ENCODE measurements at regions not wholly inside any gene's neighbourhood (a gene's known extent, or its start where the extent isn't known, plus 50 kb on each side); places are given as distances from the start of the nearest gene placed in this dataset.
A peak's percentile ranks its signal among the peaks of the same experiment; 100 is the strongest.

GRCh38 chr7:155211761-155212160 is 85.9 kb upstream of the INSIG1 start:
- Histone ChIP-seq H3K4me3 (no peak overlapping the region), H3K4me1 (ENCODE audit: low read depth) (peaks cover 3% of the 10 kb centered on the region), H3K36me3 (ENCODE audit: low read depth) (no peaks in the 10 kb centered on the region), H3K9me3 (no peaks in the 10 kb centered on the region)
- intact Hi-C loops (cut with DNase I, micrococcal nuclease), result no loop called here
- TF ChIP-seq CTCF (IDR thresholded peaks at IDR 0.05), result no peak
- no peak for ATAC-seq
- no peak for DNase-seq

GRCh38 chr7:155212301-155213015 is 85.2 kb upstream of the INSIG1 start:
- no peak for DNase-seq
- Histone ChIP-seq H3K4me3 (no peak overlapping the region), H3K36me3 (ENCODE audit: low read depth) (no peaks in the 10 kb centered on the region), H3K9me3 (no peaks in the 10 kb centered on the region), H3K4me1 (ENCODE audit: low read depth) (peaks cover 3% of the 10 kb centered on the region)
- ATAC-seq, result no peak
- TF ChIP-seq CTCF (IDR thresholded peaks at IDR 0.05), result no peak
- intact Hi-C loops (cut with DNase I, micrococcal nuclease), result no loop called here

GRCh38 chr7:155213385-155213784 is 84.3 kb upstream of the INSIG1 start:
- H3K9me3 ChIP-seq, result no peaks in the 10 kb centered on the region
- no peak for TF ChIP-seq CTCF (IDR thresholded peaks at IDR 0.05)
- no peak for DNase-seq

GRCh38 chr7:155213955-155214740 is 83.5 kb upstream of the INSIG1 start:
- H3K9me3 ChIP-seq, result no peaks in the 10 kb centered on the region
- DNase-seq (peak in 1 of 3 donors; percentile 45), ATAC-seq (peak; percentile 74)
- no peak overlapping the region for H3K4me3 ChIP-seq
- H3K36me3 ChIP-seq (ENCODE audit: low read depth), result no peaks in the 10 kb centered on the region
- intact Hi-C loops (cut with DNase I, micrococcal nuclease), result no loop called here
- TF ChIP-seq CTCF (IDR thresholded peaks at IDR 0.05), result no peak
- peaks cover 3% of the 10 kb centered on the region for H3K4me1 ChIP-seq (ENCODE audit: low read depth)

More at GRCh38 chr7:155213385-155213784, 84.3 kb upstream of the INSIG1 start:
- H3K4me1 ChIP-seq (ENCODE audit: low read depth), result peaks cover 3% of the 10 kb centered on the region
- H3K36me3 ChIP-seq (ENCODE audit: low read depth), result no peaks in the 10 kb centered on the region
- H3K4me3 ChIP-seq, result no peak overlapping the region
- no peak for ATAC-seq
- intact Hi-C loops (cut with DNase I, micrococcal nuclease), result no loop called here

- DNase-seq (no peak), ATAC-seq (no peak)
- H3K9me3 ChIP-seq, result no peaks in the 10 kb centered on the region
- no peak for TF ChIP-seq CTCF (IDR thresholded peaks at IDR 0.05)
- no peaks in the 10 kb centered on the region for H3K36me3 ChIP-seq (ENCODE audit: low read depth)
- intact Hi-C loops (cut with DNase I, micrococcal nuclease), result no loop called here
- no peak overlapping the region for H3K4me3 ChIP-seq
- peaks cover 3% of the 10 kb centered on the region for H3K4me1 ChIP-seq (ENCODE audit: low read depth)
These were observed 81.9 kb upstream of the INSIG1 start for GRCh38 chr7:155215576-155216325.
